A549 (cell line): ENCODE measurements at regions not wholly inside any gene's neighbourhood (a gene's known extent, or its start where the extent isn't known, plus 50 kb on each side); places are given as distances from the start of the nearest gene placed in this dataset.

Experiments used
- ATAC-seq, 2 experiments: fragments of 200-7000 bp in 1 of 2; fragments of >200 bp in 1 of 2; cut with Nextera tagmentation in 1 of 2; cut with Tn5 transposase in 1 of 2; 3 replicates each; pipeline versions ENCODE4 v1.8.0 to v1.9.1; 2018 to 2020; ENCODE audit warnings: mild to moderate bottlenecking in 1 of 2, moderate library complexity in 1 of 2
- CTCF ChIA-PET: fragments of 300-600 bp; sonication (Branson Sonifier 250); formaldehyde crosslinking; extraction: SDS; loops from one replicate; lab custom pipeline; 2021; ENCODE audit warnings: antibody characterized with exemption, inconsistent platforms; lab: Yijun Ruan, JAX
- POLR2A ChIA-PET: fragments of 350-600 bp; formaldehyde crosslinking; extraction: SDS; loops from one replicate; lab custom pipeline; 2021; ENCODE audit warnings: antibody characterized with exemption, inconsistent platforms; lab: Yijun Ruan, JAX
- DNase-seq, 2 experiments: peaks; one replicate each; pipeline versions ENCODE4 v3.0.0 to v3.0.0-alpha.2; 2011 to 2016; ENCODE audit warnings: low read depth in 1 of 2, low spot score in 1 of 2
- FAIRE-seq: peaks from 2 replicates; lab custom pipeline; 2011; peaks lifted over from hg19 to GRCh38; lab: Jason Lieb, UNC
- H3K27ac ChIP-seq, 2 experiments: fragments of >200 bp; sonication (Bioruptor Twin); formaldehyde crosslinking; 3 replicates each; pipeline ENCODE4 v1.5.1; 2016 to 2017
- H3K4me1 ChIP-seq: fragments of >200 bp; sonication (Bioruptor Twin); formaldehyde crosslinking; 3 replicates; pipeline ENCODE4 v1.6.1; 2016
- H3K4me2 ChIP-seq: fragments of >200 bp; sonication (Bioruptor Twin); formaldehyde crosslinking; 3 replicates; pipeline ENCODE4 v1.6.1; 2016
- H3K4me3 ChIP-seq: fragments of >200 bp; sonication (Bioruptor Twin); formaldehyde crosslinking; 3 replicates; pipeline ENCODE4 v1.5.1; 2016
- H3K9me3 ChIP-seq: fragments of >200 bp; sonication (Bioruptor Twin); formaldehyde crosslinking; 3 replicates; pipeline ENCODE4 v1.6.1; 2016
- CBX2 ChIP-seq: fragments of 200-600 bp; sonication (generic); IDR thresholded peaks from 2 replicates; pipeline ENCODE4 v1.6.1; 2016; ENCODE audit warnings: low read depth, mild to moderate bottlenecking, borderline replicate concordance
- CBX8 ChIP-seq: fragments of 200-600 bp; sonication (generic); IDR thresholded peaks from 2 replicates; pipeline ENCODE4 v1.6.1; 2016
- CEBPB ChIP-seq, 2 experiments: fragments of >200 bp in 1 of 2; sonication (Bioruptor Twin) in 1 of 2; formaldehyde crosslinking in 1 of 2; IDR thresholded peaks; 2 replicates each; pipeline ENCODE4 v1.6.1; 2012 to 2016
- EHF ChIP-seq: fragments of 250-450 bp; sonication (Bioruptor Pico); IDR thresholded peaks from 2 replicates; pipeline ENCODE4 v1.5.0; 2020; ENCODE audit warnings: mild to moderate bottlenecking
- EHMT2 ChIP-seq: fragments of 200-600 bp; sonication (generic); IDR thresholded peaks from 2 replicates; pipeline ENCODE4 v1.6.1; 2016; ENCODE audit warnings: antibody characterized with exemption, low read depth, mild to moderate bottlenecking, moderate library complexity
- ESRRA ChIP-seq: fragments of 150-350 bp; IDR thresholded peaks from 2 replicates; pipeline ENCODE4 v1.6.1; 2014; ENCODE audit warnings: mild to moderate bottlenecking, low read length, borderline replicate concordance
- FOSB ChIP-seq: fragments of 250-450 bp; sonication (Bioruptor Pico); IDR thresholded peaks from 2 replicates; pipeline ENCODE4 v1.5.0; 2020; ENCODE audit warnings: mild to moderate bottlenecking, moderate library complexity
- FOSL2 ChIP-seq, 2 experiments: fragments of 450-650 bp in 1 of 2; fragments of >200 bp in 1 of 2; sonication (Bioruptor Twin) in 1 of 2; formaldehyde crosslinking; IDR thresholded peaks; 2 replicates each; pipeline versions ENCODE4 v1.5.0 to v1.6.1; 2016 to 2020; ENCODE audit warnings: mild to moderate bottlenecking in 1 of 2, moderate library complexity in 1 of 2
- FOXS1 ChIP-seq: fragments of 250-450 bp; sonication (Bioruptor Pico); IDR thresholded peaks from 2 replicates; pipeline ENCODE4 v1.5.0; 2020; ENCODE audit warnings: mild to moderate bottlenecking, moderate library complexity
- GATA3 ChIP-seq: IDR thresholded peaks from 2 replicates; pipeline ENCODE4 v1.6.1; 2012; ENCODE audit warnings: borderline replicate concordance
- HEYL ChIP-seq: fragments of 250-450 bp; sonication (Bioruptor Pico); IDR thresholded peaks from 2 replicates; pipeline ENCODE4 v1.8.0; 2021; ENCODE audit warnings: mild to moderate bottlenecking, moderate library complexity
- HOXA7 ChIP-seq: fragments of 250-450 bp; sonication (Bioruptor Pico); IDR thresholded peaks from 2 replicates; pipeline ENCODE4 v1.5.0; 2020; ENCODE audit warnings: mild to moderate bottlenecking, moderate library complexity
- HOXB13 ChIP-seq: fragments of 250-450 bp; sonication (Bioruptor Pico); IDR thresholded peaks from 2 replicates; pipeline ENCODE4 v1.5.0; 2020; ENCODE audit warnings: low read depth, mild to moderate bottlenecking, moderate library complexity
- HOXB5 ChIP-seq: fragments of 250-450 bp; sonication (Bioruptor Pico); IDR thresholded peaks from 2 replicates; pipeline ENCODE4 v1.5.0; 2020; ENCODE audit warnings: mild to moderate bottlenecking, moderate library complexity
- JUN ChIP-seq, 2 experiments: fragments of >200 bp; sonication (Bioruptor Twin); formaldehyde crosslinking; IDR thresholded peaks; 2 replicates in 1 of 2; 3 replicates in 1 of 2; pipeline ENCODE4 v1.6.1; 2016 to 2017
- JUNB ChIP-seq: fragments of >200 bp; sonication (Bioruptor Twin); formaldehyde crosslinking; IDR thresholded peaks from 2 replicates; pipeline ENCODE4 v1.6.1; 2016
- KDM5A ChIP-seq: fragments of 200-600 bp; sonication (generic); IDR thresholded peaks from 2 replicates; pipeline ENCODE4 v1.6.1; 2016; ENCODE audit warnings: antibody characterized with exemption, mild to moderate bottlenecking
- MAZ ChIP-seq: fragments of 150-350 bp; IDR thresholded peaks from 2 replicates; pipeline ENCODE4 v1.6.1; 2014; ENCODE audit warnings: antibody characterized with exemption, low read depth, low read length, borderline replicate concordance
- NFE2L2 ChIP-seq: fragments of 150-350 bp; conservative IDR thresholded peaks from 2 replicates; pipeline ENCODE4 v1.6.1; 2014; ENCODE audit warnings: low read length
- NPAS2 ChIP-seq: fragments of 250-450 bp; sonication (Bioruptor Pico); IDR thresholded peaks from 2 replicates; pipeline ENCODE4 v1.8.0; 2022; ENCODE audit warnings: mild to moderate bottlenecking, moderate library complexity, borderline replicate concordance
- NR3C1 ChIP-seq: fragments of >200 bp; sonication (Bioruptor Twin); formaldehyde crosslinking; IDR thresholded peaks from 3 replicates; pipeline ENCODE4 v1.6.1; 2017
- PHF8 ChIP-seq: fragments of 200-600 bp; sonication (generic); IDR thresholded peaks from 2 replicates; pipeline ENCODE4 v1.6.1; 2016; ENCODE audit warnings: low read depth, mild to moderate bottlenecking, antibody characterized with exemption, moderate library complexity, borderline replicate concordance
- POLR2A ChIP-seq: IDR thresholded peaks from 2 replicates; pipeline ENCODE4 v1.6.1; 2012; ENCODE audit warnings: mild to moderate bottlenecking, low read length
- RAD21 ChIP-seq, 2 experiments: fragments of >200 bp in 1 of 2; sonication (Bioruptor Twin) in 1 of 2; formaldehyde crosslinking in 1 of 2; IDR thresholded peaks in 1 of 2; conservative IDR thresholded peaks in 1 of 2; 2 replicates in 1 of 2; 3 replicates in 1 of 2; pipeline ENCODE4 v1.6.1; 2012 to 2018; ENCODE audit warnings: inconsistent platforms in 1 of 2
- RARB ChIP-seq: fragments of 250-450 bp; sonication (Bioruptor Pico); IDR thresholded peaks from 2 replicates; pipeline ENCODE4 v1.8.0; 2021; ENCODE audit warnings: mild to moderate bottlenecking, moderate library complexity
- RFX5 ChIP-seq: fragments of 450-650 bp; IDR thresholded peaks from 2 replicates; pipeline ENCODE4 v1.7.1; 2014; ENCODE audit warnings: antibody characterized with exemption, mild to moderate bottlenecking, moderate library complexity
- TFCP2L1 ChIP-seq: fragments of 250-450 bp; sonication (Bioruptor Pico); IDR thresholded peaks from 2 replicates; pipeline ENCODE4 v1.5.0; 2021; ENCODE audit warnings: mild to moderate bottlenecking
- TP53 ChIP-seq: fragments of 250-450 bp; sonication (Bioruptor Pico); IDR thresholded peaks from 2 replicates; pipeline ENCODE4 v1.5.0; 2021; ENCODE audit warnings: mild to moderate bottlenecking, moderate library complexity
- ZSCAN20 ChIP-seq: fragments of 250-450 bp; sonication (Bioruptor Pico); IDR thresholded peaks from 2 replicates; pipeline ENCODE4 v1.8.0; 2022; ENCODE audit warnings: mild to moderate bottlenecking, moderate library complexity
- WGBS: methylation state at CpG from one replicate; pipeline ENCODE4 v1.1.6; 2017; ENCODE audit errors: missing lambda C conversion rate; 5-methylcytosine and 5-hydroxymethylcytosine counted together
- TF ChIP-seq, protein P1 (sequence below): IDR thresholded peaks from 2 replicates; pipeline ENCODE4 v1.6.1; 2012; ENCODE audit warnings: low read depth, borderline replicate concordance
- TF ChIP-seq, protein P2 (sequence below): fragments of 150-350 bp; IDR thresholded peaks from 2 replicates; pipeline ENCODE4 v1.6.1; 2014; ENCODE audit warnings: low read depth, mild to moderate bottlenecking, low read length
- TF ChIP-seq, protein P3 (sequence below): fragments of >200 bp; sonication (Bioruptor Twin); formaldehyde crosslinking; IDR thresholded peaks from 2 replicates; pipeline ENCODE4 v1.6.1; 2016
- TF ChIP-seq, protein P4 (sequence below): fragments of 250-450 bp; sonication (Bioruptor Pico); IDR thresholded peaks from 2 replicates; pipeline ENCODE4 v1.5.0; 2020; ENCODE audit warnings: low read depth, mild to moderate bottlenecking, moderate library complexity
- TF ChIP-seq, protein P5 (sequence below): fragments of >200 bp; sonication (Bioruptor Twin); formaldehyde crosslinking; IDR thresholded peaks from 3 replicates; pipeline ENCODE4 v1.6.1; 2016
- TF ChIP-seq, protein P6 (sequence below): IDR thresholded peaks from 2 replicates; pipeline ENCODE4 v1.6.1; 2012
- TF ChIP-seq, protein P7 (sequence below): IDR thresholded peaks from 2 replicates; pipeline ENCODE4 v1.6.1; 2012

DNA sequence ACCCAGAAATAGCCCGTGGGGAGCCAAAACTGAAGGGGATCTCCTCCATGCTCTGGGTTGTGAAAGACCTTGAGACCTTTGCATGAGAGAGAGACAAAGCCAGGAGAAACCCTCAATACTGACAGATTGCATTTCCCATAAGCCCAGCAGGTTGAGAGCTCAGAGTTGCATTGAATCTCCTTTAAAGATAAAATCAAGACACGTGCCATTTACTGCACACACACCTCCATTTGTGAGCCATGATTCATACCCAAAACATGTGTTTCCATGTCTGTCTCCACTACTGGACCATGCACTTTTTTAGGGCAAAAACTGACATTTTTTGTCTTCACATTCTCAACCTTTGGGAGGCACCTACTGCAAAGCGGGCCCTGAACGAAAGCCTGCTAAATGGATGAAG, 144.0 kb upstream of the NRIP1 start:
- FAIRE-seq (no peak), ATAC-seq (no peak), DNase-seq (no peak)
- ChIA-PET POLR2A (no interaction called here), CTCF (interaction anchor here (0.7 to 1.3 kb wide), 2 partner anchors 22 to 25 kb away, joined by 3 read pairs; no protein-coding TSS in a partner anchor)
- H3K4me1 ChIP-seq: peaks cover 48% of the 10 kb centered on the region
- H3K27ac ChIP-seq: peak overlapping the region; percentile 80 to 82
- H3K4me3 ChIP-seq: no peak overlapping the region
- TF ChIP-seq KDM5A: no peak
- no peak for TF ChIP-seq NPAS2
- TF ChIP-seq, protein P1, sequence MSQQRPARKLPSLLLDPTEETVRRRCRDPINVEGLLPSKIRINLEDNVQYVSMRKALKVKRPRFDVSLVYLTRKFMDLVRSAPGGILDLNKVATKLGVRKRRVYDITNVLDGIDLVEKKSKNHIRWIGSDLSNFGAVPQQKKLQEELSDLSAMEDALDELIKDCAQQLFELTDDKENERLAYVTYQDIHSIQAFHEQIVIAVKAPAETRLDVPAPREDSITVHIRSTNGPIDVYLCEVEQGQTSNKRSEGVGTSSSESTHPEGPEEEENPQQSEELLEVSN: no peak
- TF ChIP-seq, protein P2, sequence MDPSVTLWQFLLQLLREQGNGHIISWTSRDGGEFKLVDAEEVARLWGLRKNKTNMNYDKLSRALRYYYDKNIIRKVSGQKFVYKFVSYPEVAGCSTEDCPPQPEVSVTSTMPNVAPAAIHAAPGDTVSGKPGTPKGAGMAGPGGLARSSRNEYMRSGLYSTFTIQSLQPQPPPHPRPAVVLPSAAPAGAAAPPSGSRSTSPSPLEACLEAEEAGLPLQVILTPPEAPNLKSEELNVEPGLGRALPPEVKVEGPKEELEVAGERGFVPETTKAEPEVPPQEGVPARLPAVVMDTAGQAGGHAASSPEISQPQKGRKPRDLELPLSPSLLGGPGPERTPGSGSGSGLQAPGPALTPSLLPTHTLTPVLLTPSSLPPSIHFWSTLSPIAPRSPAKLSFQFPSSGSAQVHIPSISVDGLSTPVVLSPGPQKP: no peak
- no peak for TF ChIP-seq TFCP2L1 (CRISPR knock-in tag)
- no peak for TF ChIP-seq HOXB5 (CRISPR knock-in tag)
- TF ChIP-seq TP53: no peak
- TF ChIP-seq MAZ: no peak
- TF ChIP-seq, protein P3, sequence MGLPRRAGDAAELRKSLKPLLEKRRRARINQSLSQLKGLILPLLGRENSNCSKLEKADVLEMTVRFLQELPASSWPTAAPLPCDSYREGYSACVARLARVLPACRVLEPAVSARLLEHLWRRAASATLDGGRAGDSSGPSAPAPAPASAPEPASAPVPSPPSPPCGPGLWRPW: no peak
- TF ChIP-seq RAD21 (conservative IDR thresholded peaks at IDR 0.05 in 1 of 2, IDR thresholded peaks at IDR 0.05 in 1 of 2): no peak
- TF ChIP-seq FOSB (CRISPR knock-in tag): no peak
- TF ChIP-seq CBX2: no peak
- no peak for TF ChIP-seq PHF8
- no peaks in the 10 kb centered on the region for H3K9me3 ChIP-seq
- peak overlapping the region; percentile 71; the same call in 2 of the 3 replicates for H3K4me2 ChIP-seq
- WGBS: 80% methylated on average over 4 of the region's 4 CpGs

DNA sequence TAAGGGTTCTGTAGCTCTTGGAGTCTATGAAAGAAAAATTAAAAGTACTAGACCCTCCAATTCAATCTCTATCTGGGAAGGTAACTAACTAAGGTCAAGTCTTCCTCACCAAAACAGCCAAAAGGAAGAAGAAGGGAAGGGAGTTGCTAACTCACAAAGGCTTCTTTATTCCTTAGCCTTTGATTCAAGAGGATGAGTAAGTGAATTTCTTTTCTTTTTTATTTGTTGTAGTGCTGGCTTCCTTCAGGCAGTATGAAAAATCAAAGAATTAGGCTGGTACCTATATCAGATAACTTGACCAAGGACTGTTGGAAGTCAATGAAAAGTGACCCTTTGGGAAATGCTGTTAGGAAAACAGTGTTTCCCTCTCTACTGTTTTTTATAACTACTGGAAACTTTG, 144.4 kb upstream of the NRIP1 start:
- ATAC-seq: no peak
- Histone ChIP-seq H3K27ac (peak overlapping the region; percentile 80 to 82), H3K4me2 (peak overlapping the region; percentile 71)

DNA sequence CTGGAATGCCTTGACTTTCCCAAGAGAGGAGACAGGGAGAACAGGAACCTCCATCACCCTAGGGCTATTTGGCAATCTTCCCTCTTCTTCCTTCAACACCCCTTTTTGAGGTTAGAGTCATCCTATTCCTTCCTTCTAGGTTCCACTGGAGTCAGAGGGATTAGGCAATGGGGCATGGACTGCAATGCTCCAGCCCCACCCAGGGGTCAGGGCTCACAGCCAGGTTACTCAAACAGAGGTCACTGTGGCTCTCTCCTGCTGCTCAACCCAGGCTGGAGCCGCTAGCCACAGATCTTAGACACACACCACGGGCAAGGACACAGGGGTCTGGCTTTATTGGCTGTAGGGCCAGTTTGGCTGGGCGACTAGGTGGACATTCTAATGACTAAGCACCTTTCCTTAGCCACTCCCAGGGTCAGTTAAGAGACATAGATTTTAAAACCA, 145.5 kb upstream of the NRIP1 start:
- Histone ChIP-seq H3K4me2 (peak overlapping the region; percentile 71), H3K4me3 (no peak overlapping the region), H3K9me3 (no peaks in the 10 kb centered on the region), H3K4me1 (peaks cover 41% of the 10 kb centered on the region), H3K27ac (peak overlapping the region; percentile 80 to 82)
- ChIA-PET POLR2A (interaction anchor here (1.0 to 1.6 kb wide), 2 partner anchors 14 to 145 kb away, joined by 3 to 6 read pairs; partner anchors contain the start of gene NRIP1), CTCF (interaction anchor here (1.3 kb wide), 1 partner anchor 23 kb away, joined by 3 read pairs; no protein-coding TSS in a partner anchor)
- peak; percentile 72 for FAIRE-seq
- peak; percentile 96 to 97 for ATAC-seq
- WGBS: 5% methylated on average over 2 of the region's 3 CpGs
- DNase-seq: peak; percentile 55 to 92
- TF ChIP-seq TFCP2L1 (CRISPR knock-in tag): no peak
- peak; percentile 85 for TF ChIP-seq GATA3
- peak; percentile 52 for TF ChIP-seq JUNB
- TF ChIP-seq, protein P4, sequence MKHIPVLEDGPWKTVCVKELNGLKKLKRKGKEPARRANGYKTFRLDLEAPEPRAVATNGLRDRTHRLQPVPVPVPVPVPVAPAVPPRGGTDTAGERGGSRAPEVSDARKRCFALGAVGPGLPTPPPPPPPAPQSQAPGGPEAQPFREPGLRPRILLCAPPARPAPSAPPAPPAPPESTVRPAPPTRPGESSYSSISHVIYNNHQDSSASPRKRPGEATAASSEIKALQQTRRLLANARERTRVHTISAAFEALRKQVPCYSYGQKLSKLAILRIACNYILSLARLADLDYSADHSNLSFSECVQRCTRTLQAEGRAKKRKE (CRISPR knock-in tag): no peak
- TF ChIP-seq ESRRA: peak; percentile 84; the same call in 1 of the 2 replicates
- no peak for TF ChIP-seq HOXB13 (CRISPR knock-in tag)
- no peak for TF ChIP-seq POLR2A
- TF ChIP-seq CEBPB (IDR thresholded peaks at IDR 0.05): peak; percentile 88 to 97
- TF ChIP-seq RAD21 (conservative IDR thresholded peaks at IDR 0.05 in 1 of 2, IDR thresholded peaks at IDR 0.05 in 1 of 2): peak; percentile 40 to 58
- TF ChIP-seq, protein P5, sequence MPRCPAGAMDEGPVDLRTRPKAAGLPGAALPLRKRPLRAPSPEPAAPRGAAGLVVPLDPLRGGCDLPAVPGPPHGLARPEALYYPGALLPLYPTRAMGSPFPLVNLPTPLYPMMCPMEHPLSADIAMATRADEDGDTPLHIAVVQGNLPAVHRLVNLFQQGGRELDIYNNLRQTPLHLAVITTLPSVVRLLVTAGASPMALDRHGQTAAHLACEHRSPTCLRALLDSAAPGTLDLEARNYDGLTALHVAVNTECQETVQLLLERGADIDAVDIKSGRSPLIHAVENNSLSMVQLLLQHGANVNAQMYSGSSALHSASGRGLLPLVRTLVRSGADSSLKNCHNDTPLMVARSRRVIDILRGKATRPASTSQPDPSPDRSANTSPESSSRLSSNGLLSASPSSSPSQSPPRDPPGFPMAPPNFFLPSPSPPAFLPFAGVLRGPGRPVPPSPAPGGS: peak; percentile 80; the same call in 1 of the 3 replicates
- TF ChIP-seq NFE2L2: no peak
- TF ChIP-seq, protein P6, sequence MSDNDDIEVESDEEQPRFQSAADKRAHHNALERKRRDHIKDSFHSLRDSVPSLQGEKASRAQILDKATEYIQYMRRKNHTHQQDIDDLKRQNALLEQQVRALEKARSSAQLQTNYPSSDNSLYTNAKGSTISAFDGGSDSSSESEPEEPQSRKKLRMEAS: peak; percentile 58
- no peak for TF ChIP-seq PHF8
- TF ChIP-seq, protein P7, sequence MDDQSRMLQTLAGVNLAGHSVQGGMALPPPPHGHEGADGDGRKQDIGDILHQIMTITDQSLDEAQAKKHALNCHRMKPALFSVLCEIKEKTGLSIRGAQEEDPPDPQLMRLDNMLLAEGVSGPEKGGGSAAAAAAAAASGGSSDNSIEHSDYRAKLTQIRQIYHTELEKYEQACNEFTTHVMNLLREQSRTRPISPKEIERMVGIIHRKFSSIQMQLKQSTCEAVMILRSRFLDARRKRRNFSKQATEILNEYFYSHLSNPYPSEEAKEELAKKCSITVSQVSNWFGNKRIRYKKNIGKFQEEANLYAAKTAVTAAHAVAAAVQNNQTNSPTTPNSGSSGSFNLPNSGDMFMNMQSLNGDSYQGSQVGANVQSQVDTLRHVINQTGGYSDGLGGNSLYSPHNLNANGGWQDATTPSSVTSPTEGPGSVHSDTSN: no peak

More for the DNA sequence above, 144.4 kb upstream of the NRIP1 start:
- CTCF ChIA-PET: interaction anchor here (0.7 to 1.3 kb wide), 2 partner anchors 22 to 25 kb away, joined by 3 read pairs; no protein-coding TSS in a partner anchor
- FAIRE-seq (no peak), DNase-seq (no peak)
- TF ChIP-seq ZSCAN20 (CRISPR knock-in tag) (no peak), HEYL (CRISPR knock-in tag) (no peak), CEBPB (IDR thresholded peaks at IDR 0.05) (no peak), RAD21 (conservative IDR thresholded peaks at IDR 0.05 in 1 of 2, IDR thresholded peaks at IDR 0.05 in 1 of 2) (no peak), FOXS1 (CRISPR knock-in tag) (no peak), CBX8 (no peak), RFX5 (no peak), ESRRA (no peak), EHMT2 (no peak), MAZ (no peak), RARB (no peak), HOXB5 (CRISPR knock-in tag) (no peak), FOSL2 (IDR thresholded peaks at IDR 0.05) (no peak), FOSL2 (CRISPR knock-in tag; IDR thresholded peaks at IDR 0.05) (no peak), JUN (IDR thresholded peaks at IDR 0.05) (no peak), EHF (CRISPR knock-in tag) (no peak), HOXA7 (CRISPR knock-in tag) (no peak), NR3C1 (no peak)
- peaks cover 43% of the 10 kb centered on the region for H3K4me1 ChIP-seq
- POLR2A ChIA-PET: interaction anchor here (1.6 kb wide), 1 partner anchor 144 kb away, joined by 6 read pairs; the partner anchor contains the start of gene NRIP1
- no peaks in the 10 kb centered on the region for H3K9me3 ChIP-seq
- H3K4me3 ChIP-seq: no peak overlapping the region
